VCaP (cell line): ENCODE measurements at regions not wholly inside any gene's neighbourhood (a gene's known extent, or its start where the extent isn't known, plus 50 kb on each side); places are given as distances from the start of the nearest gene placed in this dataset.

Source experiments
- H3K27ac ChIP-seq: fragments of 450-650 bp; 2 replicates; pipeline ENCODE4 v1.5.1; 2017
- TF ChIP-seq, protein P1 (sequence below): fragments of 450-650 bp; conservative IDR thresholded peaks from 2 replicates; pipeline ENCODE4 v1.5.1; 2017; ENCODE audit warnings: mild to moderate bottlenecking, moderate library complexity

DNA sequence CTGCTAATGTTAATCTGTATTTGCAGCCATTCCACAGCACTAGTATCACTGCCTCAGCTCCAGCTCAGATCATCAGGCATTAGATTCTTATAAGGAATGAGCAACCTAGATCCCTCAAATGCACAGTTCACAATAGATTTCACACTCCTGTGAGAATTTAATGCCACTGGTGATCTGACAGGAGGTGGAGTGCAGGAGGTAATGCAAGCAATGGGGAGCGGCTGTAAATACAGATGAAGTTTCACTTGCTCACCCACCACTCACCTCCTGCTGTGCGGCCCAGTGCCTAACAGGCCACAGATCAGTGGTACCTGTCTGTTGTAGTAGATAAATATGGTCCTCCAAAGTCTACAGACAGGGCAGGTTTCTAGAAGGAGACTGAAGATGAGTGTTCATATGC, 97.7 kb upstream of the TMEFF2 start:
- H3K27ac ChIP-seq = no peak overlapping the region
- TF ChIP-seq, protein P1, sequence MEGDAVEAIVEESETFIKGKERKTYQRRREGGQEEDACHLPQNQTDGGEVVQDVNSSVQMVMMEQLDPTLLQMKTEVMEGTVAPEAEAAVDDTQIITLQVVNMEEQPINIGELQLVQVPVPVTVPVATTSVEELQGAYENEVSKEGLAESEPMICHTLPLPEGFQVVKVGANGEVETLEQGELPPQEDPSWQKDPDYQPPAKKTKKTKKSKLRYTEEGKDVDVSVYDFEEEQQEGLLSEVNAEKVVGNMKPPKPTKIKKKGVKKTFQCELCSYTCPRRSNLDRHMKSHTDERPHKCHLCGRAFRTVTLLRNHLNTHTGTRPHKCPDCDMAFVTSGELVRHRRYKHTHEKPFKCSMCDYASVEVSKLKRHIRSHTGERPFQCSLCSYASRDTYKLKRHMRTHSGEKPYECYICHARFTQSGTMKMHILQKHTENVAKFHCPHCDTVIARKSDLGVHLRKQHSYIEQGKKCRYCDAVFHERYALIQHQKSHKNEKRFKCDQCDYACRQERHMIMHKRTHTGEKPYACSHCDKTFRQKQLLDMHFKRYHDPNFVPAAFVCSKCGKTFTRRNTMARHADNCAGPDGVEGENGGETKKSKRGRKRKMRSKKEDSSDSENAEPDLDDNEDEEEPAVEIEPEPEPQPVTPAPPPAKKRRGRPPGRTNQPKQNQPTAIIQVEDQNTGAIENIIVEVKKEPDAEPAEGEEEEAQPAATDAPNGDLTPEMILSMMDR = no peak

DNA sequence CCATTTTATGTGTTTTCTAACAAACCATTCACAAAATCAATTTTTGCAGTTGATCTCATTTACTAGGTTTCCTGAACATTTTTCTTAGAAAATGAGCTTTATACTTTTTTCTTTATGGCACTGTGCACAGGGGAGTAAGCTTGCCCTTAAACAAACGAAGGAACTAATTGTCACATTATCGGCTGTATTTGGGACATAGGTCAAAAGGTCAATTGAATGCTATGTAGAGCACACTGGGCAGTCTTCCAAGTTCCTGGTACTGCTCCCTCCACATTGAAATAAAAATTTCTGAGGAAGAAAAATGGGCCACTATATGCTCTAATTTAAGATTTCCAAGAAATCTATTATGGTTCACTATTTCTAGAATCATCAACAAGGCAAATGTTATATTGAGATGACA, 93.6 kb upstream of the TMEFF2 start:
- H3K27ac ChIP-seq = peak overlapping the region; percentile 10
- TF ChIP-seq, protein P1 = no peak

DNA sequence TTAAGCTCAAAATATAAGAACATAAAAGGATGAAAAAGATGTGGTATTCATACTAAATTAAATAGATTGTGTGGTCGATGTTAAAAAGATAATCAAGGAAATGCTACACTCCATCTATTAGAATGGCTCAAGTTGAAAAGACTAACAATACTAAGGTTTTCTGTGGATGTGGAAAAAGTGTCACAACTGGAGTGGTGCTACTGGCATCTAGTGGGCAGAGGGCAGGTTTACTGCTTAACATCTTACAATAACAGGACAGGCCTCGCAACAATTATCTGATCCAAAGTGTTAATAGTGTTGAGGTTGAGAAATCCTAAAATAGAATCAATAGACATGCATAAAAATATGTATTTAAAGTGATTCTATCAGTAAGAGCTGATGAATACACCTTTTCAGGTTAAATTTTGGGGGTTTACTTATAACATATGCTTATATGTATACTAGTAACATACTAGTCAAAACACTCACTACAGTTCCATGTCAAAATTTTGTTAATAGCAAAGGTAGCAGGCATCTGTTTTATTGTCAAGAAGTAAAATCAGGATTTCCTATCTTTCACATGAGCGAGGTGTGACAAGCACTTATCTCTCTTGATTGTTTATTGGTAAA, 91.5 kb upstream of the TMEFF2 start:
- TF ChIP-seq, protein P1 = peak; percentile 83
- H3K27ac ChIP-seq = peak overlapping the region; percentile 10; the same call in 1 of the 2 replicates

DNA sequence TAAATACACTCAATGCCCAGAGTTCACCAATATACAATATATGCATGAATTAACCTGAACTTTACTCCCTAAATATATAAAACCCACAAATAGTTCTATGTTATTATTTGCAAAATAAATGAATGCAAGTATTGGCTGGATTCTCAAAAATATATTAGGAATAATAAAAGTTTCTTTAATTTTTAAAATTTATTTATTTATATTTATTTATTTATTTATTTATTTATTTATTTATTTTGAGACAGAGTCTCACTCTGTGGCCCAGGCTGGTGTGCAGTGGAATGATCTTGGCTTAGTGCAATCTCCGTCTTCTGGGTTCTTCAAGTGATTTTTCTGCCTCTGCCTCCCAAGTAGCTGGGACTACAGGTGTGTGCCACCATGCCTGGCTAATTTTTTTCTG, 88.7 kb upstream of the TMEFF2 start:
- TF ChIP-seq, protein P1 = no peak
- H3K27ac ChIP-seq = no peak overlapping the region

DNA sequence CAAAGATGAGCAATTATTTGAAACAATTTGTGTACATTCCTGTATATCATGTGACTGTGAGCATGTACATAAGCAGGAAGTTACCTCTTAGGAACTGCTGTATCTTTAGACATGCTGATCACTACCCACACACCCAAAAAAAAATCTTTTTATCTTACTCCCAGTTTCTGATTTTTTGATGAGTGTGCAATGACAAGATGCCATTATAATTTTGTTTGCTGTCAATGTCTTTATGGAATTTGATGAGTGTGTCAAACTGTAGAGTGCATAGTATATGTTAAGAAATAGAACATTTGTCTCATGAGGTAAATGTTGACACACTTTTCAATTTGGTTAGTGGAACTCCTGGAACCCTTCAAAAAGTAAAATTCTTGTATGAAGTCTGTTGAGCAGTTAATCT, 84.0 kb upstream of the TMEFF2 start:
- TF ChIP-seq, protein P1 = no peak
- H3K27ac ChIP-seq = no peak overlapping the region

DNA sequence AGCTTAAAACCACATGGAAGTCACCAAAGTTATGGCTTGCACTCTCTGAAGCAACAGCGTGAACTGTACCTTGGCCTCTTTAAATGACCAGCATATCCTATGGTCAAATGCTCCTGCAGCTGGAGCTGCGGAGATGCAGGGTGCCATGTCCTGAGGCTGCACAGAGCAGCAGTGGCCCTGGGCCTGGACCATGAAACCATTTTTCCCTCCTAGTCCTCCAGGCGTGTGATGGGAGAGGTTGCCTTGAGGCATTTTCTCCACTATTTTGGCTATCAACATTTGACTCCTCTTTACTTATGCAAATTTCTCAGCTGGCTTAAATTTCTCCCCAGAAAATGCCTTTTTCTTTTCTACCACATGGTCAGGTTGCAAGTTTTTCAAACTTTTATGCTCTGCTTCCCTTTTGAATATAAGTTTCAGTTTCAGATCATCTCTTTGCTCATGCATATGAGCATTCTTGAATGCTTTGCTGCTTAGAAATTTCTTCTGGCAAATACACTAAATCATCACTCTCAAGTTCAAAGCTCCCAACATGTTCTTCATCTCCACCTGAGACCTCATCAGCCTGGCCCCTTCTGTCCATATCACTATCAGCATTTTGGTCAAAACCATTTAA, 82.9 kb upstream of the TMEFF2 start:
- H3K27ac ChIP-seq = no peak overlapping the region
- TF ChIP-seq, protein P1 = no peak

DNA sequence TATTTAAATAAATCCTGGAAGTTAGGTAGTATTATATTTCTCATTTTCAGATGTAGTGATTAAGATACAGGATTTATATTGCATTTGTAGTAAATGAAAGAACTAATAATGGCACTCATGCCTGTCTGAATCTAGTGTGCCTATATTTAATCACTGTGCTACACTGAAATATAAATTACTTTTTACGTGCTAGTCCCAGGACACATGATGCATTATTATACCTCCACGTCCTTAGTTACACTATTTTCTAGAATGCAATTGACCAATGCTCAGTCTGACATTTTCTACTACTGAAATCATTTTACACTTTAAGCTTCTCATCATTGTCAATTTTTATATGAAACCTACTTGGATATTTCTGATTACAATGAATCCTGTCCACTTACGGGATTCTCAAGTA, 80.9 kb upstream of the TMEFF2 start:
- TF ChIP-seq, protein P1 = no peak

More for the DNA sequence above, 80.9 kb upstream of the TMEFF2 start:
- H3K27ac ChIP-seq = no peak overlapping the region
